ENCODE measurements at regions not wholly inside any gene's neighbourhood (a gene's known extent, or its start where the extent isn't known, plus 50 kb on each side); places are given as distances from the start of the nearest gene placed in this dataset.

- intact Hi-C loops (cut with micrococcal nuclease; ENCODE audit: unreplicated experiment) (no loop called here), in situ Hi-C loops (cut with HindIII; ENCODE audit: low pct_unique_long_range_greater_than_20kb, low sequenced_read_pairs) (no loop called here)
- H3K27ac ChIP-seq (ENCODE audit: low read length) = no peak overlapping the region
- CTCF ChIA-PET = no interaction called here
- no peaks in the 10 kb centered on the region for H3K9me3 ChIP-seq (ENCODE audit: control insufficient read depth, insufficient read depth, low read depth, low read length)
- TF ChIP-seq, protein P1, sequence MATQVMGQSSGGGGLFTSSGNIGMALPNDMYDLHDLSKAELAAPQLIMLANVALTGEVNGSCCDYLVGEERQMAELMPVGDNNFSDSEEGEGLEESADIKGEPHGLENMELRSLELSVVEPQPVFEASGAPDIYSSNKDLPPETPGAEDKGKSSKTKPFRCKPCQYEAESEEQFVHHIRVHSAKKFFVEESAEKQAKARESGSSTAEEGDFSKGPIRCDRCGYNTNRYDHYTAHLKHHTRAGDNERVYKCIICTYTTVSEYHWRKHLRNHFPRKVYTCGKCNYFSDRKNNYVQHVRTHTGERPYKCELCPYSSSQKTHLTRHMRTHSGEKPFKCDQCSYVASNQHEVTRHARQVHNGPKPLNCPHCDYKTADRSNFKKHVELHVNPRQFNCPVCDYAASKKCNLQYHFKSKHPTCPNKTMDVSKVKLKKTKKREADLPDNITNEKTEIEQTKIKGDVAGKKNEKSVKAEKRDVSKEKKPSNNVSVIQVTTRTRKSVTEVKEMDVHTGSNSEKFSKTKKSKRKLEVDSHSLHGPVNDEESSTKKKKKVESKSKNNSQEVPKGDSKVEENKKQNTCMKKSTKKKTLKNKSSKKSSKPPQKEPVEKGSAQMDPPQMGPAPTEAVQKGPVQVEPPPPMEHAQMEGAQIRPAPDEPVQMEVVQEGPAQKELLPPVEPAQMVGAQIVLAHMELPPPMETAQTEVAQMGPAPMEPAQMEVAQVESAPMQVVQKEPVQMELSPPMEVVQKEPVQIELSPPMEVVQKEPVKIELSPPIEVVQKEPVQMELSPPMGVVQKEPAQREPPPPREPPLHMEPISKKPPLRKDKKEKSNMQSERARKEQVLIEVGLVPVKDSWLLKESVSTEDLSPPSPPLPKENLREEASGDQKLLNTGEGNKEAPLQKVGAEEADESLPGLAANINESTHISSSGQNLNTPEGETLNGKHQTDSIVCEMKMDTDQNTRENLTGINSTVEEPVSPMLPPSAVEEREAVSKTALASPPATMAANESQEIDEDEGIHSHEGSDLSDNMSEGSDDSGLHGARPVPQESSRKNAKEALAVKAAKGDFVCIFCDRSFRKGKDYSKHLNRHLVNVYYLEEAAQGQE (IDR thresholded peaks at IDR 0.05; ENCODE audit: insufficient read depth in 1 of 2, low read depth in 2 of 2, low read length in 1 of 2) = no peak
- TF ChIP-seq TCF7L2 (IDR thresholded peaks at IDR 0.05; ENCODE audit: low read depth, low read length) = no peak
- TF ChIP-seq POLR2AphosphoS5 (IDR thresholded peaks at IDR 0.05; ENCODE audit: low read depth, low read length) = no peak
- TF ChIP-seq SIN3A (IDR thresholded peaks at IDR 0.05; ENCODE audit: borderline replicate concordance, insufficient read depth, low read depth, low read length) = no peak
- no peaks in the 10 kb centered on the region for H3K4me1 ChIP-seq (ENCODE audit: control insufficient read depth, insufficient read depth, low read length)
- ATAC-seq = no peak
- H3K27me3 ChIP-seq (ENCODE audit: control insufficient read depth, insufficient read depth, low read length) = no peaks in the 10 kb centered on the region
- H3K36me3 ChIP-seq (ENCODE audit: control insufficient read depth, insufficient read depth, low read length) = no peaks in the 10 kb centered on the region
- no TSS peak for BruUV-seq (replicated peaks)
- H3K4me3 ChIP-seq (ENCODE audit: low read depth in 2 of 2, low read length in 2 of 2) = no peak overlapping the region
- DNase-seq (ENCODE audit: low read depth, low spot score) = no peak
- POLR2A ChIA-PET = no interaction called here
These were observed 395.5 kb downstream of the LRFN5 start for GRCh38 chr14:42002141-42002540.

- Histone ChIP-seq H3K27ac (ENCODE audit: low read length) (no peak overlapping the region), H3K9me3 (ENCODE audit: control insufficient read depth, insufficient read depth, low read depth, low read length) (no peaks in the 10 kb centered on the region), H3K36me3 (ENCODE audit: control insufficient read depth, insufficient read depth, low read length) (no peaks in the 10 kb centered on the region), H3K27me3 (ENCODE audit: control insufficient read depth, insufficient read depth, low read length) (no peaks in the 10 kb centered on the region), H3K4me1 (ENCODE audit: control insufficient read depth, insufficient read depth, low read length) (no peaks in the 10 kb centered on the region), H3K4me3 (ENCODE audit: low read depth in 2 of 2, low read length in 2 of 2) (no peak overlapping the region)
- no TSS peak for BruUV-seq (replicated peaks)
- no peak for DNase-seq (ENCODE audit: low read depth, low spot score)
- no peak for TF ChIP-seq TCF7L2 (IDR thresholded peaks at IDR 0.05; ENCODE audit: low read depth, low read length)
- no peak for TF ChIP-seq CTCF (IDR thresholded peaks at IDR 0.05)
- TF ChIP-seq SIN3A (IDR thresholded peaks at IDR 0.05; ENCODE audit: borderline replicate concordance, insufficient read depth, low read depth, low read length) = no peak
- TF ChIP-seq, protein P1 (IDR thresholded peaks at IDR 0.05; ENCODE audit: insufficient read depth in 1 of 2, low read depth in 2 of 2, low read length in 1 of 2) = no peak
- TF ChIP-seq POLR2AphosphoS5 (IDR thresholded peaks at IDR 0.05; ENCODE audit: low read depth, low read length) = no peak
- intact Hi-C loops (cut with micrococcal nuclease; ENCODE audit: unreplicated experiment) = no loop called here
- no peak for ATAC-seq
- CTCF ChIA-PET = no interaction called here
- POLR2A ChIA-PET = no interaction called here
- in situ Hi-C loops (cut with HindIII; ENCODE audit: low pct_unique_long_range_greater_than_20kb, low sequenced_read_pairs) = no loop called here
These were observed 394.8 kb downstream of the LRFN5 start for GRCh38 chr14:42001431-42001830.

Data from Panc1 (cell line).